PC-9 (cell line): ENCODE measurements at regions not wholly inside any gene's neighbourhood (a gene's known extent, or its start where the extent isn't known, plus 50 kb on each side); places are given as distances from the start of the nearest gene placed in this dataset.

ENCODE experiments used
- BruUV-seq: library from RNA; stranded (reverse); fragments of 400-500 nt; replicated peaks from 2 replicates; lab custom pipeline; 2021; lab: Mats Ljungman, UMichigan
- CTCF ChIA-PET: fragments of 300-600 bp; sonication (Branson Sonifier 250); formaldehyde crosslinking; loops from one replicate; lab custom pipeline; 2022; ENCODE audit warnings: antibody characterized with exemption; lab: Charles Lee
- POLR2A ChIA-PET: fragments of 300-600 bp; sonication (Branson Sonifier 250); formaldehyde crosslinking; loops from one replicate; lab custom pipeline; 2022; ENCODE audit warnings: antibody characterized with exemption; ENCODE audit not compliant: unreplicated experiment; lab: Charles Lee
- DNase-seq, 2 experiments: peaks; one replicate each; pipeline versions ENCODE4 v3.0.0 to v3.0.0-alpha.2; 2015 to 2022; ENCODE audit warnings: mixed read lengths in 1 of 2
- H2AFZ ChIP-seq: fragments of 200-600 bp; sonication (generic); 2 replicates; pipeline ENCODE4 v1.8.1; 2017; ENCODE audit warnings: antibody characterized with exemption
- H3F3A ChIP-seq: fragments of 200-600 bp; sonication (generic); 2 replicates; pipeline ENCODE4 v1.8.1; 2017; ENCODE audit warnings: antibody characterized with exemption, mild to moderate bottlenecking, low read depth; ENCODE audit not compliant: insufficient read depth
- H3K27ac ChIP-seq: fragments of 200-600 bp; sonication (generic); 2 replicates; pipeline ENCODE4 v1.6.1; 2016; ENCODE audit warnings: mixed run types
- H3K27me3 ChIP-seq: fragments of 200-600 bp; sonication (generic); 2 replicates; pipeline ENCODE4 v1.6.1; 2016; ENCODE audit warnings: low read depth, mixed run types; ENCODE audit not compliant: insufficient read depth
- H3K36me3 ChIP-seq: fragments of 200-600 bp; sonication (generic); 2 replicates; pipeline ENCODE4 v1.6.1; 2016; ENCODE audit warnings: low read depth, mixed run types
- H3K4me1 ChIP-seq: fragments of 200-600 bp; sonication (generic); replicated peaks from 2 replicates; pipeline ENCODE4 v1.6.1; 2016; ENCODE audit warnings: mixed run types; ENCODE audit not compliant: insufficient read depth
- H3K4me2 ChIP-seq: fragments of 200-600 bp; sonication (generic); 2 replicates; pipeline ENCODE4 v1.6.1; 2017; ENCODE audit warnings: mixed run types
- H3K4me3 ChIP-seq: fragments of 200-600 bp; sonication (generic); 2 replicates; pipeline ENCODE4 v1.6.1; 2016; ENCODE audit warnings: mixed run types
- H3K79me2 ChIP-seq: fragments of 200-600 bp; sonication (generic); 2 replicates; pipeline ENCODE4 v1.6.1; 2017; ENCODE audit warnings: low read depth, mixed run types
- H3K9me2 ChIP-seq: fragments of 200-600 bp; sonication (generic); 2 replicates; pipeline ENCODE4 v1.8.1; 2017; ENCODE audit warnings: mild to moderate bottlenecking; ENCODE audit not compliant: insufficient read depth
- H3K9me3 ChIP-seq: fragments of 200-600 bp; sonication (generic); 2 replicates; pipeline ENCODE4 v1.8.1; 2016; ENCODE audit warnings: low read depth; ENCODE audit not compliant: insufficient read depth
- H4K20me1 ChIP-seq: fragments of 200-600 bp; sonication (generic); 2 replicates; pipeline ENCODE4 v1.8.1; 2017; ENCODE audit not compliant: insufficient read depth
- CTCF ChIP-seq: fragments of 200-600 bp; sonication (generic); conservative IDR thresholded peaks from 2 replicates; pipeline ENCODE4 v1.6.1; 2017; ENCODE audit warnings: mixed run types, antibody characterized with exemption, mild to moderate bottlenecking, moderate library complexity
- EZH2 ChIP-seq: fragments of 200-600 bp; sonication (generic); IDR thresholded peaks from 2 replicates; pipeline ENCODE4 v1.8.0; 2017; ENCODE audit warnings: antibody characterized with exemption, low read depth
- intact Hi-C: fragments of 100-400 bp; cut with micrococcal nuclease; formaldehyde crosslinking; loops from one replicate; pipeline ENCODE4 v1.10.0; 2022; ENCODE audit not compliant: unreplicated experiment

GRCh38 chr6:6941201-6941600, 166.6 kb upstream of the RREB1 start:
- no peak for TF ChIP-seq CTCF
- TF ChIP-seq EZH2, result no peak
- intact Hi-C loops, result no loop called here
- no peak for DNase-seq
- H3K4me2 ChIP-seq, result no peak overlapping the region
- BruUV-seq, result no TSS peak
- H3K9me3 ChIP-seq, result no peaks in the 10 kb centered on the region
- POLR2A ChIA-PET, result no interaction called here
- no peak overlapping the region for H2AFZ ChIP-seq
- no peaks in the 10 kb centered on the region for H3K9me2 ChIP-seq
- no peaks in the 10 kb centered on the region for H3K4me1 ChIP-seq
- no peak overlapping the region for H3K4me3 ChIP-seq
- H3K27me3 ChIP-seq, result no peaks in the 10 kb centered on the region
- no peaks in the 10 kb centered on the region for H4K20me1 ChIP-seq
- CTCF ChIA-PET, result no interaction called here
- no peaks in the 10 kb centered on the region for H3K36me3 ChIP-seq
- H3F3A ChIP-seq, result no peaks in the 10 kb centered on the region
- H3K27ac ChIP-seq, result no peak overlapping the region
- no peaks in the 10 kb centered on the region for H3K79me2 ChIP-seq

DNA sequence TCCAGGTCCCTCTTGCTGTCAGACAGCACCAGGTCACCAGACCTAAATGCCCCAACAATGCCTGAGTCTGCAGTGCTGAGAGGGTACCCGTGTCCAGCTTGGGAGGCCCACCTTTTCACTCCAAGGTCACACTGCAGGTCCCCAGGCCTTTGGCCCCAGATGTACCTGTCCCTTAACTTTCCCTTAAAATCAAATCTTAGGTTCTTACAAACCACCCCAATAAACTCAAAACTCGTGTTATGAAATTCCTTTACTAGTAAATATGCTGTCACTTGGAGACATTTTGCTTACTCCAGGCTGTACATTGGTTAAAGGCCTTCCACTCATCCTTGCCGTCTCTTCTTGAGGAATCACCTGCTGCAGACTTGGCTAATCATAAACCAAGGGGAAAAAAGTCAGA, 165.7 kb upstream of the RREB1 start:
- H3K4me1 ChIP-seq, result no peaks in the 10 kb centered on the region
- no peaks in the 10 kb centered on the region for H3K79me2 ChIP-seq
- POLR2A ChIA-PET, result no interaction called here
- CTCF ChIA-PET, result no interaction called here
- no peak for DNase-seq
- no peaks in the 10 kb centered on the region for H3K27me3 ChIP-seq
- no peak overlapping the region for H3K4me3 ChIP-seq
- no peaks in the 10 kb centered on the region for H3K9me2 ChIP-seq
- H2AFZ ChIP-seq, result no peak overlapping the region
- intact Hi-C loops, result no loop called here
- no TSS peak for BruUV-seq
- H3K9me3 ChIP-seq, result no peaks in the 10 kb centered on the region
- no peak overlapping the region for H3K27ac ChIP-seq
- H3K36me3 ChIP-seq, result no peaks in the 10 kb centered on the region
- TF ChIP-seq CTCF (no peak), EZH2 (no peak)
- no peaks in the 10 kb centered on the region for H3F3A ChIP-seq
- H4K20me1 ChIP-seq, result no peaks in the 10 kb centered on the region
- no peak overlapping the region for H3K4me2 ChIP-seq

GRCh38 chr6:6942831-6943230, 164.9 kb upstream of the RREB1 start:
- Histone ChIP-seq H3F3A (no peaks in the 10 kb centered on the region), H3K36me3 (no peaks in the 10 kb centered on the region), H3K27me3 (no peaks in the 10 kb centered on the region), H2AFZ (no peak overlapping the region), H3K4me2 (no peak overlapping the region), H3K9me3 (no peaks in the 10 kb centered on the region), H3K4me3 (no peak overlapping the region), H3K27ac (no peak overlapping the region), H4K20me1 (no peaks in the 10 kb centered on the region), H3K9me2 (no peaks in the 10 kb centered on the region), H3K79me2 (no peaks in the 10 kb centered on the region), H3K4me1 (no peaks in the 10 kb centered on the region)
- no peak for DNase-seq
- TF ChIP-seq CTCF (no peak), EZH2 (no peak)
- CTCF ChIA-PET, result no interaction called here
- POLR2A ChIA-PET, result no interaction called here
- intact Hi-C loops, result no loop called here
- BruUV-seq, result no TSS peak
